ENCODE measurements at regions not wholly inside any gene's neighbourhood (a gene's known extent, or its start where the extent isn't known, plus 50 kb on each side); places are given as distances from the start of the nearest gene placed in this dataset.

GRCh38 chr4:153074486-153074885, 129.8 kb upstream of the TRIM2 start:
- H3K79me2 ChIP-seq (ENCODE audit: insufficient read depth, low read length), result no peaks in the 10 kb centered on the region
- no peaks in the 10 kb centered on the region for H3K4me1 ChIP-seq (ENCODE audit: insufficient read depth, low read length)
- Mint-ChIP-seq H3K4me1 (ENCODE audit: low read depth, unreplicated experiment) (no peaks in the 10 kb centered on the region), H3K9me3 (ENCODE audit: unreplicated experiment) (no peaks in the 10 kb centered on the region), H3K27ac (ENCODE audit: unreplicated experiment) (no peak overlapping the region), H3K36me3 (ENCODE audit: low read depth, unreplicated experiment) (no peaks in the 10 kb centered on the region), H3K27me3 (ENCODE audit: low read depth, unreplicated experiment) (peaks cover 3% of the 10 kb centered on the region), H3K4me3 (ENCODE audit: unreplicated experiment) (no peak overlapping the region)
- H3K9ac ChIP-seq (ENCODE audit: low read length), result no peak overlapping the region
- H3K27ac ChIP-seq (ENCODE audit: low read depth, low read length), result no peak overlapping the region
- H3K27me3 ChIP-seq (ENCODE audit: insufficient read depth, low read length), result no peaks in the 10 kb centered on the region
- no peaks in the 10 kb centered on the region for H3K9me3 ChIP-seq (ENCODE audit: insufficient read depth, low read depth, low read length)
- DNase-seq (ENCODE audit: low read depth) (no peak), FAIRE-seq (no peak)
- no peak for TF ChIP-seq EZH2 (IDR thresholded peaks at IDR 0.05; ENCODE audit: insufficient read depth, low read length)
- TF ChIP-seq CTCF (IDR thresholded peaks at IDR 0.05; ENCODE audit: insufficient read depth, low read depth, low read length), result no peak
- no peak overlapping the region for H3K4me2 ChIP-seq (ENCODE audit: low read length)
- H3K4me3 ChIP-seq (ENCODE audit: insufficient read depth, low read depth, low read length), result no peak overlapping the region
- H4K20me1 ChIP-seq (ENCODE audit: insufficient read depth, low read length), result no peaks in the 10 kb centered on the region
- H3K36me3 ChIP-seq (ENCODE audit: insufficient read depth, low read length), result no peaks in the 10 kb centered on the region
- H2AFZ ChIP-seq (ENCODE audit: low read depth, low read length), result no peak overlapping the region

DNA sequence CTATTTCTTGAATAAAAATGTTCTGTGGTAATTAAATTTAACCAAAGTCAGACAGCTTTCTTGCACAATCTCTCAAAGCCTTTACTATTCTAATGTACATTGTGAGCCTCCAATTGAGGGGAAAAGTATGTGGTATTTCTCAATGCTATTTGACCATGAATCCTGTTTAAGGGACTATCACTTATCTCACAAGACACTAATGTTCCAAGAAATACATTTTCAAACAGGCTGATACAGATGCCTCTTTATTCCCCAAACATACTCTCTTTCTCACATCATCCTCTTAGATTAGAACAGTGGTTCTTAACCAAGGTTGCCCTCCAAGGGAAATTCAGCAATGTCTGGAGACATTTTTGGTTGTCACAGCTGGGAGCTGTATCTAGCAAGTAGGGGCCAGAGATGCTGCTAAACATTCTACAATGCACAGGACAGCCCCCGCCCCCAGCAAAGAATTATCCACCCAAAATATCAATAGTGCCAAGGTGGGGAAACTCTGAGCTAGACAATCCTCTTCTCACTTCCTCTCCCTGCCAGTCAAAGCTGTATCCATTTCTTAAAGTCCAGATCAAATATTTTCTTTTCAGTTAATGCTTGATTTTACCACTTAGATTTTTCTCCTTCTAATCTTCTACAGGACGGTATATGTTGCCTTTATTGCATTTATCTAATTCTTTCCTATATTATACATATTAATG, 129.2 kb upstream of the TRIM2 start:
- no peak overlapping the region for H3K4me2 ChIP-seq (ENCODE audit: low read length)
- DNase-seq (ENCODE audit: low read depth) (peak; percentile 28), FAIRE-seq (no peak)
- H3K9ac ChIP-seq (ENCODE audit: low read length), result no peak overlapping the region
- no peak overlapping the region for H3K4me3 ChIP-seq (ENCODE audit: insufficient read depth, low read depth, low read length)
- Mint-ChIP-seq H3K36me3 (ENCODE audit: low read depth, unreplicated experiment) (no peaks in the 10 kb centered on the region), H3K4me3 (ENCODE audit: unreplicated experiment) (no peak overlapping the region), H3K27me3 (ENCODE audit: low read depth, unreplicated experiment) (peaks cover 7% of the 10 kb centered on the region), H3K4me1 (ENCODE audit: low read depth, unreplicated experiment) (no peaks in the 10 kb centered on the region), H3K9me3 (ENCODE audit: unreplicated experiment) (no peaks in the 10 kb centered on the region), H3K27ac (ENCODE audit: unreplicated experiment) (no peak overlapping the region)
- H3K27me3 ChIP-seq (ENCODE audit: insufficient read depth, low read length), result no peaks in the 10 kb centered on the region
- TF ChIP-seq CTCF (IDR thresholded peaks at IDR 0.05; ENCODE audit: insufficient read depth, low read depth, low read length) (no peak), EZH2 (IDR thresholded peaks at IDR 0.05; ENCODE audit: insufficient read depth, low read length) (no peak)
- no peaks in the 10 kb centered on the region for H3K36me3 ChIP-seq (ENCODE audit: insufficient read depth, low read length)
- no peaks in the 10 kb centered on the region for H3K4me1 ChIP-seq (ENCODE audit: insufficient read depth, low read length)
- no peaks in the 10 kb centered on the region for H3K9me3 ChIP-seq (ENCODE audit: insufficient read depth, low read depth, low read length)
- H3K27ac ChIP-seq (ENCODE audit: low read depth, low read length), result no peak overlapping the region
- H4K20me1 ChIP-seq (ENCODE audit: insufficient read depth, low read length), result no peaks in the 10 kb centered on the region
- H3K79me2 ChIP-seq (ENCODE audit: insufficient read depth, low read length), result no peaks in the 10 kb centered on the region
- no peak overlapping the region for H2AFZ ChIP-seq (ENCODE audit: low read depth, low read length)

DNA sequence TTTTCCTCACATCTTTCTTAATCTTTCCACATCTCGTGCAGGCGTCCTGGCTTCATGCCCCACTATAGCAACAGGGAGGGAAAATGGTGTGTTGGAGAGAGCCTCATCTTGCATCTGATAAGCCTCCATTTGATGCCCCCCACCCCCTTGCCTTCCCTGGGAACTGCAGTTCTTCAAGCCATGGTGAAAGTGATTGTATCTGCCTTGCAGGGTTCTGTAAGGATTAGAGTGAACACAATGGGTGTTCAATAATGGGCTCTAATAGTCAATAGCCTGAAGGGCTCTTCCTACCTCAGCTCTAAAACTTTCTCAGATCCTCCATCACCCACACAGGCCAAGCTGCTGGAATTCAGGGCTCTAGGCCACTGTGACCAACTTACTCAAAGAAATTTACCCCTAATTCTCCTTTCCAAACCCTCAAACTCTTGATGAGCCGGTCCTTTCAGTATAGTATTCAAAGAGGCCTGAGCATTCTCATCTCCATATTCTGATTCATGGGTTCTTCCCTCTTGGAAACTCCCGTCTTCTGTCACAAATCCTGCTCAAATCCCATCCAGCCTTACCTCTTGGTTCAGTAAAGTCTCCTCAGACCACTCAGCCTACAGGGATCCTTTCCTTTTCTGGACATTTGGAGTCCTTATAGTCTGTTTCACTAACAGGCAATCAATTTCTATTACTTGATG, 128.3 kb upstream of the TRIM2 start:
- H3K4me1 Mint-ChIP-seq (ENCODE audit: low read depth, unreplicated experiment), result no peaks in the 10 kb centered on the region
- H3K9ac ChIP-seq (ENCODE audit: low read length), result no peak overlapping the region
- no peak overlapping the region for H3K27ac ChIP-seq (ENCODE audit: low read depth, low read length)
- H3K4me3 Mint-ChIP-seq (ENCODE audit: unreplicated experiment), result no peak overlapping the region
- H3K36me3 ChIP-seq (ENCODE audit: insufficient read depth, low read length), result no peaks in the 10 kb centered on the region
- no peak overlapping the region for H3K4me2 ChIP-seq (ENCODE audit: low read length)
- H4K20me1 ChIP-seq (ENCODE audit: insufficient read depth, low read length), result no peaks in the 10 kb centered on the region
- H3K27me3 Mint-ChIP-seq (ENCODE audit: low read depth, unreplicated experiment), result peaks cover 10% of the 10 kb centered on the region
- DNase-seq (ENCODE audit: low read depth) (no peak), FAIRE-seq (no peak)
- H3K4me1 ChIP-seq (ENCODE audit: insufficient read depth, low read length), result no peaks in the 10 kb centered on the region
- no peaks in the 10 kb centered on the region for H3K9me3 ChIP-seq (ENCODE audit: insufficient read depth, low read depth, low read length)
- no peak overlapping the region for H2AFZ ChIP-seq (ENCODE audit: low read depth, low read length)
- no peaks in the 10 kb centered on the region for H3K9me3 Mint-ChIP-seq (ENCODE audit: unreplicated experiment)
- no peak for TF ChIP-seq CTCF (IDR thresholded peaks at IDR 0.05; ENCODE audit: insufficient read depth, low read depth, low read length)
- H3K79me2 ChIP-seq (ENCODE audit: insufficient read depth, low read length), result no peaks in the 10 kb centered on the region
- no peaks in the 10 kb centered on the region for H3K36me3 Mint-ChIP-seq (ENCODE audit: low read depth, unreplicated experiment)
- H3K27ac Mint-ChIP-seq (ENCODE audit: unreplicated experiment), result no peak overlapping the region
- peaks cover 2% of the 10 kb centered on the region for H3K27me3 ChIP-seq (ENCODE audit: insufficient read depth, low read length)
- no peak overlapping the region for H3K4me3 ChIP-seq (ENCODE audit: insufficient read depth, low read depth, low read length)

Data from astrocyte (in vitro differentiated cells and primary cell).